ENCODE measurements at regions not wholly inside any gene's neighbourhood (a gene's known extent, or its start where the extent isn't known, plus 50 kb on each side); places are given as distances from the start of the nearest gene placed in this dataset.

DNA sequence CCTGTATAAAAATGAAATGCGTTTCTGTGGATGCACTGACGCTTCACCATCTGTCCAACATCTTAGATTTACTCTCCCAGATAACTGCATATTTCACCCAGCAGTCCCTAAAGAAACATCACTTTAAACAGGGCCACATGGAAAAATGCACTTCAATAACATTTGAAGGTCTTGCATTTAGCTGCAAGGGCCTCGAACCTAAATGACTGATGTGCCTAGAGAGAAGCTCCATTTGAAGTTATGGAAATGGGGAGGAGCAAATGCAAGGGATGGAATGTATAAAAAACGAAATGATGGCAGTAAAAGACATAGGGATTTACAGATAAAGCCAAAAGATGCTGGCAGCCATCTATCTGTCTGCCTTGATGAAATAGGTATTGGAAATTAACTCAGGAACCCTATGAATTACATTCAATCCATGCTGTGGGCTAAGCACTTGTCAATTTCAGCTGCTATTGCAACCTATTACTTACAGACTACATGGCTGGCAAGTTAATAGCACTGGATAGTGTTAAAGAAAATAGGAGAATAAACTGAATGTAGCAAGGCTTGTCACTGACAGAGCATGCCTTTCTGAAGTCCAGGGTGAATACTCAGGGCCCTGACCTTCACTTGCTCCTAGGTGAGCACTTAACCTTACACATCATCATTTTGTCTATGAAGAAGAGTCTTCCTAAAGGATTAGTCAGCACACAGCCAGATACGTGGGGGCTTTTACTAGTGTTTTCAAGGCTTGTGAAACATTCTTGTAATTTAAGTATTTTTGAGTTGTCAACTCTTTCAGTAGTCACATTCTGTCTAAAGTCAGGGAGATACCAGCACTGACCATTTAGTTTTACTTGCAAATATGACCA, 963.4 kb downstream of the PCDH17 start:
- WGBS (ENCODE audit: extremely low coverage, insufficient coverage, insufficient read length) = no CpG with 5 or more reads among the region's 5 CpGs

GRCh38 chr13:58597552-58597951, 966.0 kb downstream of the PCDH17 start:
- H3K14ac ChIP-seq (ENCODE audit: low read length) = no peak overlapping the region
- no peaks in the 10 kb centered on the region for H3K4me1 ChIP-seq (ENCODE audit: control insufficient read depth in 1 of 2, insufficient read depth in 2 of 2, low read length in 2 of 2)
- no peaks in the 10 kb centered on the region for H3K9me3 ChIP-seq (ENCODE audit: insufficient read depth, low read depth, low read length)
- no peak overlapping the region for H3K27ac ChIP-seq (ENCODE audit: low read depth, low read length)
- no peak overlapping the region for H2BK12ac ChIP-seq (ENCODE audit: low read length)
- H4K8ac ChIP-seq (ENCODE audit: low read depth, low read length) = no peak overlapping the region
- no peak overlapping the region for H3K9ac ChIP-seq (ENCODE audit: low read length)
- H2AFZ ChIP-seq (ENCODE audit: insufficient read depth, low read length, poor library complexity) = no peak overlapping the region
- H4K12ac ChIP-seq (ENCODE audit: low read depth, low read length) = no peak overlapping the region
- H3K79me1 ChIP-seq (ENCODE audit: low read length) = no peaks in the 10 kb centered on the region
- no peak overlapping the region for H2AK5ac ChIP-seq (ENCODE audit: low read length)
- H3K4ac ChIP-seq (ENCODE audit: low read depth, low read length) = no peak overlapping the region
- no peak overlapping the region for H2BK5ac ChIP-seq (ENCODE audit: low read depth, low read length, poor library complexity)
- H3K4me3 ChIP-seq (ENCODE audit: low read depth, low read length) = no peak overlapping the region
- no peak overlapping the region for H3K4me2 ChIP-seq (ENCODE audit: low read length)
- H2BK120ac ChIP-seq (ENCODE audit: insufficient read depth, low read length, poor library complexity) = no peak overlapping the region
- WGBS (ENCODE audit: extremely low coverage, insufficient coverage, insufficient read length) = no CpG with 5 or more reads among the region's 2 CpGs
- no peaks in the 10 kb centered on the region for H3K27me3 ChIP-seq (ENCODE audit: insufficient read depth, low read length)
- no peaks in the 10 kb centered on the region for H3K79me2 ChIP-seq (ENCODE audit: control insufficient read depth, insufficient read depth, low read length, poor library complexity)
- no peaks in the 10 kb centered on the region for H3K36me3 ChIP-seq (ENCODE audit: control insufficient read depth in 1 of 2, insufficient read depth in 2 of 2, low read length in 2 of 2)
- H4K91ac ChIP-seq (ENCODE audit: low read depth, low read length) = no peak overlapping the region
- no peak overlapping the region for H3K23ac ChIP-seq (ENCODE audit: low read length)
- H3K18ac ChIP-seq (ENCODE audit: low read length) = no peak overlapping the region
- DNase-seq = no peak

More for the DNA sequence above, 963.4 kb downstream of the PCDH17 start:
- no peaks in the 10 kb centered on the region for H3K4me1 ChIP-seq (ENCODE audit: control insufficient read depth in 1 of 2, insufficient read depth in 2 of 2, low read length in 2 of 2)
- no peaks in the 10 kb centered on the region for H3K9me3 ChIP-seq (ENCODE audit: insufficient read depth, low read depth, low read length)
- no peak overlapping the region for H2BK12ac ChIP-seq (ENCODE audit: low read length)
- no peak overlapping the region for H2BK120ac ChIP-seq (ENCODE audit: insufficient read depth, low read length, poor library complexity)
- no peak overlapping the region for H3K18ac ChIP-seq (ENCODE audit: low read length)
- H2AFZ ChIP-seq (ENCODE audit: insufficient read depth, low read length, poor library complexity) = no peak overlapping the region
- DNase-seq = peak in 1 of 2 donors; percentile 0
- H3K9ac ChIP-seq (ENCODE audit: low read length) = no peak overlapping the region
- H3K4ac ChIP-seq (ENCODE audit: low read depth, low read length) = no peak overlapping the region
- no peak overlapping the region for H4K8ac ChIP-seq (ENCODE audit: low read depth, low read length)
- no peaks in the 10 kb centered on the region for H3K36me3 ChIP-seq (ENCODE audit: control insufficient read depth in 1 of 2, insufficient read depth in 2 of 2, low read length in 2 of 2)
- H2BK5ac ChIP-seq (ENCODE audit: low read depth, low read length, poor library complexity) = no peak overlapping the region
- H3K4me3 ChIP-seq (ENCODE audit: low read depth, low read length) = no peak overlapping the region
- H3K79me1 ChIP-seq (ENCODE audit: low read length) = no peaks in the 10 kb centered on the region
- H2AK5ac ChIP-seq (ENCODE audit: low read length) = no peak overlapping the region
- H3K4me2 ChIP-seq (ENCODE audit: low read length) = no peak overlapping the region
- no peak overlapping the region for H4K12ac ChIP-seq (ENCODE audit: low read depth, low read length)
- H4K91ac ChIP-seq (ENCODE audit: low read depth, low read length) = no peak overlapping the region
- H3K79me2 ChIP-seq (ENCODE audit: control insufficient read depth, insufficient read depth, low read length, poor library complexity) = no peaks in the 10 kb centered on the region
- H3K27ac ChIP-seq (ENCODE audit: low read depth, low read length) = no peak overlapping the region
- H3K14ac ChIP-seq (ENCODE audit: low read length) = no peak overlapping the region
- H3K27me3 ChIP-seq (ENCODE audit: insufficient read depth, low read length) = no peaks in the 10 kb centered on the region
- H3K23ac ChIP-seq (ENCODE audit: low read length) = no peak overlapping the region

GRCh38 chr13:58598241-58598640, 966.7 kb downstream of the PCDH17 start:
- Histone ChIP-seq H2BK12ac (ENCODE audit: low read length) (no peak overlapping the region), H2AK5ac (ENCODE audit: low read length) (no peak overlapping the region), H3K4me1 (ENCODE audit: control insufficient read depth in 1 of 2, insufficient read depth in 2 of 2, low read length in 2 of 2) (no peaks in the 10 kb centered on the region), H3K27me3 (ENCODE audit: insufficient read depth, low read length) (no peaks in the 10 kb centered on the region), H3K18ac (ENCODE audit: low read length) (no peak overlapping the region), H4K91ac (ENCODE audit: low read depth, low read length) (no peak overlapping the region), H3K4ac (ENCODE audit: low read depth, low read length) (no peak overlapping the region), H3K79me2 (ENCODE audit: control insufficient read depth, insufficient read depth, low read length, poor library complexity) (no peaks in the 10 kb centered on the region), H3K79me1 (ENCODE audit: low read length) (no peaks in the 10 kb centered on the region), H3K4me2 (ENCODE audit: low read length) (no peak overlapping the region), H3K23ac (ENCODE audit: low read length) (no peak overlapping the region), H2BK5ac (ENCODE audit: low read depth, low read length, poor library complexity) (no peak overlapping the region), H4K8ac (ENCODE audit: low read depth, low read length) (no peak overlapping the region), H3K36me3 (ENCODE audit: control insufficient read depth in 1 of 2, insufficient read depth in 2 of 2, low read length in 2 of 2) (no peaks in the 10 kb centered on the region), H3K9me3 (ENCODE audit: insufficient read depth, low read depth, low read length) (no peaks in the 10 kb centered on the region), H2BK120ac (ENCODE audit: insufficient read depth, low read length, poor library complexity) (no peak overlapping the region), H3K9ac (ENCODE audit: low read length) (no peak overlapping the region), H3K14ac (ENCODE audit: low read length) (no peak overlapping the region), H3K4me3 (ENCODE audit: low read depth, low read length) (no peak overlapping the region), H3K27ac (ENCODE audit: low read depth, low read length) (no peak overlapping the region), H2AFZ (ENCODE audit: insufficient read depth, low read length, poor library complexity) (no peak overlapping the region), H4K12ac (ENCODE audit: low read depth, low read length) (no peak overlapping the region)
- WGBS (ENCODE audit: extremely low coverage, insufficient coverage, insufficient read length) = no CpG with 5 or more reads among the region's 2 CpGs
- no peak for DNase-seq

GRCh38 chr13:58611117-58611516, 979.6 kb downstream of the PCDH17 start:
- Histone ChIP-seq H2BK5ac (ENCODE audit: low read depth, low read length, poor library complexity) (no peak overlapping the region), H3K4me2 (ENCODE audit: low read length) (no peak overlapping the region), H3K36me3 (ENCODE audit: control insufficient read depth in 1 of 2, insufficient read depth in 2 of 2, low read length in 2 of 2) (no peaks in the 10 kb centered on the region), H3K9ac (ENCODE audit: low read length) (no peak overlapping the region), H3K4me3 (ENCODE audit: low read depth, low read length) (no peak overlapping the region), H2BK120ac (ENCODE audit: insufficient read depth, low read length, poor library complexity) (no peak overlapping the region), H3K27me3 (ENCODE audit: insufficient read depth, low read length) (no peaks in the 10 kb centered on the region), H3K4me1 (ENCODE audit: control insufficient read depth in 1 of 2, insufficient read depth in 2 of 2, low read length in 2 of 2) (no peaks in the 10 kb centered on the region), H4K8ac (ENCODE audit: low read depth, low read length) (no peak overlapping the region), H2AK5ac (ENCODE audit: low read length) (no peak overlapping the region), H3K4ac (ENCODE audit: low read depth, low read length) (no peak overlapping the region), H2BK12ac (ENCODE audit: low read length) (no peak overlapping the region), H3K18ac (ENCODE audit: low read length) (no peak overlapping the region), H3K23ac (ENCODE audit: low read length) (no peak overlapping the region), H2AFZ (ENCODE audit: insufficient read depth, low read length, poor library complexity) (no peak overlapping the region), H3K27ac (ENCODE audit: low read depth, low read length) (no peak overlapping the region), H3K9me3 (ENCODE audit: insufficient read depth, low read depth, low read length) (no peaks in the 10 kb centered on the region), H3K79me2 (ENCODE audit: control insufficient read depth, insufficient read depth, low read length, poor library complexity) (no peaks in the 10 kb centered on the region), H4K91ac (ENCODE audit: low read depth, low read length) (no peak overlapping the region), H3K79me1 (ENCODE audit: low read length) (no peaks in the 10 kb centered on the region), H4K12ac (ENCODE audit: low read depth, low read length) (no peak overlapping the region), H3K14ac (ENCODE audit: low read length) (no peak overlapping the region)
- no CpG with 5 or more reads among the region's 11 CpGs for WGBS (ENCODE audit: extremely low coverage, insufficient coverage, insufficient read length)
- no peak for DNase-seq

Data from trophoblast cell (in vitro differentiated cells and primary cell).